Mesothelial cell of epicardium (in vitro differentiated cells): ENCODE measurements at regions not wholly inside any gene's neighbourhood (a gene's known extent, or its start where the extent isn't known, plus 50 kb on each side); places are given as distances from the start of the nearest gene placed in this dataset.

ENCODE experiments used
- DNase-seq, 2 experiments: peaks; one replicate each; pipeline ENCODE4 v3.0.0; 2021; ENCODE audit warnings: low spot score in 2 of 2; ENCODE audit not compliant: unreplicated experiment in 2 of 2
- H3K27ac Mint-ChIP-seq: 2 replicates; pipeline ENCODE4 v1.8.0; 2021; ENCODE audit warnings: mixed read lengths
- H3K27me3 Mint-ChIP-seq: 2 replicates; pipeline ENCODE4 v1.8.0; 2021; ENCODE audit warnings: low read depth, mixed read lengths
- H3K36me3 Mint-ChIP-seq: 2 replicates; pipeline ENCODE4 v1.8.0; 2021; ENCODE audit warnings: mixed read lengths
- H3K4me1 Mint-ChIP-seq: 2 replicates; pipeline ENCODE4 v1.8.0; 2021; ENCODE audit warnings: mixed read lengths
- H3K4me3 Mint-ChIP-seq: 2 replicates; pipeline ENCODE4 v1.8.0; 2021; ENCODE audit warnings: mild to moderate bottlenecking, moderate library complexity, mixed read lengths
- H3K9me3 Mint-ChIP-seq: 2 replicates; pipeline ENCODE4 v1.8.0; 2021; ENCODE audit warnings: mixed read lengths
- TF ChIP-seq, protein P1 (sequence below): fragments of 200-600 bp; sonication (generic); IDR thresholded peaks from one replicate; pipeline ENCODE4 v1.5.0; 2021; ENCODE audit warnings: antibody characterized with exemption; ENCODE audit not compliant: unreplicated experiment

DNA sequence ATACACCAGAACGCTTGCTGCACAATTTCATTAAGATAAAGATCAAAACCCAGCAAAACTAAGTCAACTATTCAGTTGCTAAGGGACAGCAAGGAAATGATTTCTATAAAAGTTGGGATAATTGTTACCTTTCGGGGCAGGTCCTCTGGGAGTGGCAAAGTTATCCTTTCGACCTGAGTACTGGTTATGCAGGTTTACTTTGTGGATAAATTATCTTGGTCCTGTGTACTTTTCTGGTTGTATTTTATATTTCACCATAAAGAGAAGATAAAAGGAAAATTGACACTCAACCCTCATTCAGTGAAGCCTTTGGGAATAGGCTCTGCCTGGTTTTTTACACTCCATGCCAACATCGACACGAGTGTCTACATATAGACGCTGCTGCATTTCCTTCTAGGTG, 146.5 kb downstream of the SYK start:
- H3K27ac Mint-ChIP-seq = peak overlapping the region; percentile 35

DNA sequence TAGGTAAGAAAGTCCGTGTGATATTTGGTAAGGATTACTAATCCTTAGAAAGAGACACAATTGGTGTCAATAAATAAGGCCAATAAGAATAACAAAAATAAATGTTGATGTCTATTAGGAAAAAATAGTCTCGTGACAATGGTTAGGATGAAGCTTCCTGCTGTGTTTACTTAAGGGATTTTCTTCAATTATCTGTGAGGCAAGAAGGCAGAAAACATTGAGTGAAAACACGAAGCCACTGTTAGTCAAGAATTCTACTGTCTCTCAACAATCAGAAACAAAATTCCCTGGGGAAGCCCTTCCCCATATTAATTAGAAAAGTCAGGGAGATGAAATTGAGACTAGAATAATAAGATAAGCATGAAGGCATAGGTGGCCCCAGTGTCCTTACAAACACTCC, 149.0 kb downstream of the SYK start:
- TF ChIP-seq, protein P1, sequence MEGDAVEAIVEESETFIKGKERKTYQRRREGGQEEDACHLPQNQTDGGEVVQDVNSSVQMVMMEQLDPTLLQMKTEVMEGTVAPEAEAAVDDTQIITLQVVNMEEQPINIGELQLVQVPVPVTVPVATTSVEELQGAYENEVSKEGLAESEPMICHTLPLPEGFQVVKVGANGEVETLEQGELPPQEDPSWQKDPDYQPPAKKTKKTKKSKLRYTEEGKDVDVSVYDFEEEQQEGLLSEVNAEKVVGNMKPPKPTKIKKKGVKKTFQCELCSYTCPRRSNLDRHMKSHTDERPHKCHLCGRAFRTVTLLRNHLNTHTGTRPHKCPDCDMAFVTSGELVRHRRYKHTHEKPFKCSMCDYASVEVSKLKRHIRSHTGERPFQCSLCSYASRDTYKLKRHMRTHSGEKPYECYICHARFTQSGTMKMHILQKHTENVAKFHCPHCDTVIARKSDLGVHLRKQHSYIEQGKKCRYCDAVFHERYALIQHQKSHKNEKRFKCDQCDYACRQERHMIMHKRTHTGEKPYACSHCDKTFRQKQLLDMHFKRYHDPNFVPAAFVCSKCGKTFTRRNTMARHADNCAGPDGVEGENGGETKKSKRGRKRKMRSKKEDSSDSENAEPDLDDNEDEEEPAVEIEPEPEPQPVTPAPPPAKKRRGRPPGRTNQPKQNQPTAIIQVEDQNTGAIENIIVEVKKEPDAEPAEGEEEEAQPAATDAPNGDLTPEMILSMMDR = no peak
- no peaks in the 10 kb centered on the region for H3K36me3 Mint-ChIP-seq

More for the DNA sequence above, 146.5 kb downstream of the SYK start:
- Mint-ChIP-seq H3K4me3 (no peak overlapping the region), H3K27me3 (no peaks in the 10 kb centered on the region), H3K9me3 (no peaks in the 10 kb centered on the region), H3K4me1 (peaks cover 22% of the 10 kb centered on the region), H3K36me3 (no peaks in the 10 kb centered on the region)
- TF ChIP-seq, protein P1 = no peak
- DNase-seq = no peak

DNA sequence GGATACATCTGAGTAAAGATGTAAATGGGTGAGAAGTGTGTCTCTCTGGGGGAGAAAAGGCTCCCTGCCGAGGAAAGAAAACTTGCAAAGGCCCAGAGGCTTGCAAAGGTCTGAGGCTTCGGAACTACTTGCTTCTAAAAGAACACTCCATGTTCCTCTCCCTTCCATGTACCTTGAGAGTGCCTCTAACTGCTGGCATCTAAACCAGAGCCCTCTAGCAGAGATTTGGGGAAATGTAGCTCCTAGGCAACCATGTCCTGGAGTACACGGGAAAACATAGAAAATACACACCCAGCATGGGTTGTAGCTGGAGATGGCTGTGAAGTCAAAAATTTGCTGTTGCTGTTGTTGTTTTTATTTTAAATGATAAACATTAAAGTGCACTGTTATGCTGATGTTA, 151.6 kb downstream of the SYK start:
- TF ChIP-seq, protein P1 = no peak
- Mint-ChIP-seq H3K4me3 (no peak overlapping the region), H3K27ac (no peak overlapping the region), H3K4me1 (peaks cover 4% of the 10 kb centered on the region), H3K36me3 (no peaks in the 10 kb centered on the region), H3K9me3 (no peaks in the 10 kb centered on the region), H3K27me3 (no peaks in the 10 kb centered on the region)
- no peak for DNase-seq

More for the DNA sequence above, 149.0 kb downstream of the SYK start:
- Mint-ChIP-seq H3K4me3 (no peak overlapping the region), H3K9me3 (no peaks in the 10 kb centered on the region), H3K27ac (no peak overlapping the region), H3K4me1 (peaks cover 19% of the 10 kb centered on the region), H3K27me3 (no peaks in the 10 kb centered on the region)
- DNase-seq = no peak

DNA sequence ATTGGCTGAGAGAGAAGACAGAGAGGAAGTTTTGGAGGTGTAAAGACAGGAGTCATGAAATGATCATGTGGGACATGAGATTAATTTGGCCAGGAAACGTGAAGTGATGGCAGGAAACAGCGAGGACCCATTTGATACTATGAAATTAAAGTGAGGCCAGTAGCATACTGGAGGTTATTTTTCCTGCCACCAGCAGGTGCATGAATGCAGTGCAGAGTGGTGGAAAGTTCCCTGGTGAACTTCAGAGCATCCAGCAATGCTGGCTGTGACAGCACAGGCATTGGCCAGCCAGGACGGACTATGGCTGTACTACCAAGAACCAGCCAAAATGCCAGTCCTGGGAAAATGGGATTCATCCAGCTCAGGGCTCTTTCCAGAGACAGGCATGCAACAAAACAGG, 152.2 kb downstream of the SYK start:
- no peaks in the 10 kb centered on the region for H3K9me3 Mint-ChIP-seq

DNA sequence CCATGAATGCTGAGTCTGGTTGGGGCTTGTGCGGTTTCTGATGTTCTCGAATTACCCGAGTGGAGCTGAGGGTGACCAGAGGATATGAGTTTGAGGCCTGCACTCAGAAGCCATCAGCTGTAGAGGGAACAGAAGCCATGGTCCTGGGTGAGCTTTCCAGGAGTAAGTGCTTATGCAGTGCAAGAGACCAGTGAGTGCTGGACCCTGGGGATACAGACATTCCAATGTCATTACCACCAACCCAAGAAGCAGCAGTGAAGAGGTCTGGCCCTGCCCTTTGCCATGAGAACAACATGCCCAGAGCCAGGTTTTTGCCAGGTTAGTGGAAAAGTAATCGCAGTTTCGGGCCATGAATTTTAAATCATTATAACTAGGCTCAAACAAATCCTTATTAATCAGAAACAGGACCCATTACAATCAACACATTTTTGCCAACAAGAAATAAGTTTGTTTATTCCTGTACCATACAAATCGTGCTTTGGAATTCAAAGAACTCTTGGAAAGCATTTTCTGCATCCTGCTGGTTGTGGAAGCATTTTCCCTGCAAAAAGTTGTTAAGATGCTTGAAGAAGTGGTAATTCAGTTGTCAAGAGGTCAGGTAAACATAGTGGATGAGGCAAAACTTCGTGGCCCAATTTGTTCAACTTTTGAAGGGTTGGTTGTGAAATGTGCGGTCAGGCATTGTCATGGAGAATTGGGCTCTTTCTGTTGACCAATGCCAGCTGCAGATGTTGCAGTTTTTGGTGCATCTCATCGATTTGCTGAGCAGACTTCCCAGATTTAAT, 154.6 kb downstream of the SYK start:
- Mint-ChIP-seq H3K27ac (no peak overlapping the region), H3K9me3 (no peaks in the 10 kb centered on the region), H3K27me3 (no peaks in the 10 kb centered on the region), H3K4me1 (peaks cover under 1% of the 10 kb centered on the region), H3K4me3 (no peak overlapping the region), H3K36me3 (no peaks in the 10 kb centered on the region)
- TF ChIP-seq, protein P1 = no peak
- DNase-seq = no peak

More for the DNA sequence above, 152.2 kb downstream of the SYK start:
- H3K27ac Mint-ChIP-seq = no peak overlapping the region
- H3K4me1 Mint-ChIP-seq = no peaks in the 10 kb centered on the region
- no peaks in the 10 kb centered on the region for H3K27me3 Mint-ChIP-seq
- no peak for DNase-seq
- no peaks in the 10 kb centered on the region for H3K36me3 Mint-ChIP-seq
- TF ChIP-seq, protein P1 = no peak
- H3K4me3 Mint-ChIP-seq = no peak overlapping the region
